ENCODE measurements at regions not wholly inside any gene's neighbourhood (a gene's known extent, or its start where the extent isn't known, plus 50 kb on each side); places are given as distances from the start of the nearest gene placed in this dataset.
"Not testable (repeated sequence)": the region's sequence is repeated elsewhere in the genome, so short reads cannot be mapped to it uniquely, and the experiment has no call there.

- Mint-ChIP-seq H3K9me3 (ENCODE audit: unreplicated experiment) (no peaks in the 10 kb centered on the region), H3K27ac (ENCODE audit: unreplicated experiment) (no peak overlapping the region), H3K27me3 (ENCODE audit: unreplicated experiment) (no peaks in the 10 kb centered on the region), H3K36me3 (ENCODE audit: low read depth, unreplicated experiment) (no peaks in the 10 kb centered on the region), H3K4me1 (ENCODE audit: unreplicated experiment) (peaks cover under 1% of the 10 kb centered on the region), H3K4me3 (ENCODE audit: unreplicated experiment) (no peak overlapping the region)
- TF ChIP-seq, protein P1, sequence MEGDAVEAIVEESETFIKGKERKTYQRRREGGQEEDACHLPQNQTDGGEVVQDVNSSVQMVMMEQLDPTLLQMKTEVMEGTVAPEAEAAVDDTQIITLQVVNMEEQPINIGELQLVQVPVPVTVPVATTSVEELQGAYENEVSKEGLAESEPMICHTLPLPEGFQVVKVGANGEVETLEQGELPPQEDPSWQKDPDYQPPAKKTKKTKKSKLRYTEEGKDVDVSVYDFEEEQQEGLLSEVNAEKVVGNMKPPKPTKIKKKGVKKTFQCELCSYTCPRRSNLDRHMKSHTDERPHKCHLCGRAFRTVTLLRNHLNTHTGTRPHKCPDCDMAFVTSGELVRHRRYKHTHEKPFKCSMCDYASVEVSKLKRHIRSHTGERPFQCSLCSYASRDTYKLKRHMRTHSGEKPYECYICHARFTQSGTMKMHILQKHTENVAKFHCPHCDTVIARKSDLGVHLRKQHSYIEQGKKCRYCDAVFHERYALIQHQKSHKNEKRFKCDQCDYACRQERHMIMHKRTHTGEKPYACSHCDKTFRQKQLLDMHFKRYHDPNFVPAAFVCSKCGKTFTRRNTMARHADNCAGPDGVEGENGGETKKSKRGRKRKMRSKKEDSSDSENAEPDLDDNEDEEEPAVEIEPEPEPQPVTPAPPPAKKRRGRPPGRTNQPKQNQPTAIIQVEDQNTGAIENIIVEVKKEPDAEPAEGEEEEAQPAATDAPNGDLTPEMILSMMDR (IDR thresholded peaks at IDR 0.05; ENCODE audit: unreplicated experiment) = no peak
- no peak for DNase-seq (ENCODE audit: low spot score)
Measured at GRCh38 chr12:60231303-60231702, 635.5 kb downstream of the SLC16A7 start.

GRCh38 chr12:60231976-60232907 lies 636.4 kb downstream of the SLC16A7 start:
- H3K9me3 Mint-ChIP-seq (ENCODE audit: unreplicated experiment) = no peaks in the 10 kb centered on the region
- no peak overlapping the region for H3K4me3 Mint-ChIP-seq (ENCODE audit: unreplicated experiment)
- no peaks in the 10 kb centered on the region for H3K4me1 Mint-ChIP-seq (ENCODE audit: unreplicated experiment)
- TF ChIP-seq, protein P1 (IDR thresholded peaks at IDR 0.05; ENCODE audit: unreplicated experiment) = no peak
- no peaks in the 10 kb centered on the region for H3K27me3 Mint-ChIP-seq (ENCODE audit: unreplicated experiment)
- H3K36me3 Mint-ChIP-seq (ENCODE audit: low read depth, unreplicated experiment) = no peaks in the 10 kb centered on the region
- no peak for DNase-seq (ENCODE audit: low spot score)
- H3K27ac Mint-ChIP-seq (ENCODE audit: unreplicated experiment) = no peak overlapping the region

GRCh38 chr12:60234611-60235195 lies 638.9 kb downstream of the SLC16A7 start:
- H3K9me3 Mint-ChIP-seq (ENCODE audit: unreplicated experiment); H3K4me1 Mint-ChIP-seq (ENCODE audit: unreplicated experiment); H3K36me3 Mint-ChIP-seq (ENCODE audit: low read depth, unreplicated experiment); DNase-seq (ENCODE audit: low spot score); H3K27ac Mint-ChIP-seq (ENCODE audit: unreplicated experiment); H3K27me3 Mint-ChIP-seq (ENCODE audit: unreplicated experiment); H3K4me3 Mint-ChIP-seq (ENCODE audit: unreplicated experiment): not testable (repeated sequence)

GRCh38 chr12:60235261-60235660 lies 639.4 kb downstream of the SLC16A7 start:
- no peak for DNase-seq (ENCODE audit: low spot score)
- no peaks in the 10 kb centered on the region for H3K36me3 Mint-ChIP-seq (ENCODE audit: low read depth, unreplicated experiment)
- H3K27ac Mint-ChIP-seq (ENCODE audit: unreplicated experiment) = no peak overlapping the region
- H3K4me1 Mint-ChIP-seq (ENCODE audit: unreplicated experiment) = no peaks in the 10 kb centered on the region
- H3K9me3 Mint-ChIP-seq (ENCODE audit: unreplicated experiment) = no peaks in the 10 kb centered on the region
- H3K4me3 Mint-ChIP-seq (ENCODE audit: unreplicated experiment) = no peak overlapping the region
- TF ChIP-seq, protein P1 (IDR thresholded peaks at IDR 0.05; ENCODE audit: unreplicated experiment) = no peak
- no peaks in the 10 kb centered on the region for H3K27me3 Mint-ChIP-seq (ENCODE audit: unreplicated experiment)

DNA sequence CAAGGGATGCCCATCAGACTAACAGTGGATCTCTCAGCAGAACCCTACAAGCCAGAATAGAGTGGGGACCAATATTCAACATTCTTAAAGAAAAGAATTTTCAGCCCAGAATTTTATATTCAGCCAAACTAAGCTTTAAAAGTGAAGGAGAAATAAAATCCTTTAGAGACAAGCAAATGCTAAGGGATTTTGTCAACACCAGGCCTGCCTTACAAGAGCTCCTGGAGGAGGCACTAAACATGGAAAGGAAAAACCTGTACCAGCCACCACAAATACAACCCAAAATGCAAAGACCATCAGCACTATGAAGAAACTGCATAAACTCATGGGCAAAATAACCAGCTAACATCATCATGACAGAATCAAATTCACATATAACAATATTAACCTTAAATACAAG lies 640.6 kb downstream of the SLC16A7 start:
- H3K4me3 Mint-ChIP-seq (ENCODE audit: unreplicated experiment); H3K27ac Mint-ChIP-seq (ENCODE audit: unreplicated experiment); H3K9me3 Mint-ChIP-seq (ENCODE audit: unreplicated experiment); H3K27me3 Mint-ChIP-seq (ENCODE audit: unreplicated experiment); DNase-seq (ENCODE audit: low spot score); H3K4me1 Mint-ChIP-seq (ENCODE audit: unreplicated experiment); H3K36me3 Mint-ChIP-seq (ENCODE audit: low read depth, unreplicated experiment): not testable (repeated sequence)

GRCh38 chr12:60240891-60241290 lies 645.1 kb downstream of the SLC16A7 start:
- no peaks in the 10 kb centered on the region for H3K9me3 Mint-ChIP-seq (ENCODE audit: unreplicated experiment)
- TF ChIP-seq, protein P1 (IDR thresholded peaks at IDR 0.05; ENCODE audit: unreplicated experiment) = no peak
- no peak overlapping the region for H3K27ac Mint-ChIP-seq (ENCODE audit: unreplicated experiment)
- DNase-seq (ENCODE audit: low spot score) = no peak
- no peak overlapping the region for H3K4me3 Mint-ChIP-seq (ENCODE audit: unreplicated experiment)
- H3K4me1 Mint-ChIP-seq (ENCODE audit: unreplicated experiment) = no peaks in the 10 kb centered on the region
- no peaks in the 10 kb centered on the region for H3K36me3 Mint-ChIP-seq (ENCODE audit: low read depth, unreplicated experiment)
- H3K27me3 Mint-ChIP-seq (ENCODE audit: unreplicated experiment) = no peaks in the 10 kb centered on the region

All from endothelial cell (in vitro differentiated cells).